HEK293 (cell line): ENCODE measurements at regions not wholly inside any gene's neighbourhood (a gene's known extent, or its start where the extent isn't known, plus 50 kb on each side); places are given as distances from the start of the nearest gene placed in this dataset.

ENCODE experiments used
- CTCF ChIA-PET: fragments of 350-600 bp; formaldehyde crosslinking; extraction: SDS; loops from one replicate; lab custom pipeline; 2021; ENCODE audit warnings: antibody characterized with exemption; lab: Yijun Ruan, JAX
- POLR2A ChIA-PET: fragments of 300-600 bp; formaldehyde crosslinking; extraction: SDS; loops from one replicate; lab custom pipeline; 2020; ENCODE audit warnings: antibody characterized with exemption, inconsistent platforms; lab: Yijun Ruan, JAX
- H3K27ac ChIP-seq: fragments of 200-500 bp; sonication (Bioruptor generic); 2 replicates; pipeline ENCODE4 v1.5.1; 2014; ENCODE audit warnings: low read depth, low read length, control low read depth, inconsistent platforms; ENCODE audit errors: extremely low read depth
- H3K36me3 ChIP-seq, 2 experiments: fragments of 200-500 bp in 1 of 2; sonication (Bioruptor generic) in 1 of 2; 1 replicate in 1 of 2; 2 replicates in 1 of 2; pipeline ENCODE4 v1.5.1; 2014 to 2017; ENCODE audit warnings: inconsistent platforms in 2 of 2, low read length in 2 of 2; ENCODE audit not compliant: control insufficient read depth in 2 of 2, insufficient read depth in 1 of 2
- H3K4me1 ChIP-seq: fragments of 200-500 bp; sonication (Bioruptor generic); 2 replicates; pipeline ENCODE4 v1.5.1; 2014; ENCODE audit warnings: mild to moderate bottlenecking, low read length, inconsistent platforms; ENCODE audit not compliant: control insufficient read depth, insufficient read depth
- H3K4me3 ChIP-seq: 2 replicates; pipeline ENCODE4 v1.5.1; 2011; ENCODE audit warnings: low read depth, mild to moderate bottlenecking, control low read depth, low read length, moderate library complexity
- H3K9me3 ChIP-seq: fragments of 200-500 bp; sonication (Bioruptor generic); 2 replicates; pipeline ENCODE4 v1.5.1; 2014; ENCODE audit warnings: low read depth, low read length, inconsistent platforms; ENCODE audit not compliant: control insufficient read depth, insufficient read depth
- HOXD13 ChIP-seq: sonication (generic); formaldehyde crosslinking; IDR thresholded peaks from 2 replicates; pipeline ENCODE4 v1.8.0; 2022; ENCODE audit warnings: missing genetic modification reagents, borderline replicate concordance
- KLF1 ChIP-seq: fragments of 450-650 bp; formaldehyde crosslinking; IDR thresholded peaks from 2 replicates; pipeline ENCODE4 v1.5.1; 2016; ENCODE audit warnings: missing biosample characterization, missing genetic modification characterization
- MZF1 ChIP-seq: fragments of 450-650 bp; formaldehyde crosslinking; IDR thresholded peaks from 2 replicates; pipeline ENCODE4 v1.5.1; 2017; ENCODE audit warnings: missing biosample characterization, missing genetic modification characterization, borderline replicate concordance
- WT1 ChIP-seq: fragments of 450-650 bp; formaldehyde crosslinking; IDR thresholded peaks from 2 replicates; pipeline ENCODE4 v1.5.1; 2016; ENCODE audit warnings: missing biosample characterization, missing genetic modification characterization
- ZBTB17 ChIP-seq: fragments of 450-650 bp; formaldehyde crosslinking; IDR thresholded peaks from 2 replicates; pipeline ENCODE4 v1.5.1; 2016; ENCODE audit warnings: missing biosample characterization, missing genetic modification characterization
- ZNF146 ChIP-seq: fragments of 450-650 bp; formaldehyde crosslinking; IDR thresholded peaks from 2 replicates; pipeline ENCODE4 v1.5.1; 2016; ENCODE audit warnings: missing biosample characterization, missing genetic modification characterization
- ZNF169 ChIP-seq: fragments of 450-650 bp; formaldehyde crosslinking; IDR thresholded peaks from 2 replicates; pipeline ENCODE4 v1.5.1; 2016; ENCODE audit warnings: missing biosample characterization, missing genetic modification characterization
- ZNF2 ChIP-seq: fragments of 450-650 bp; formaldehyde crosslinking; IDR thresholded peaks from 2 replicates; pipeline ENCODE4 v1.5.1; 2016; ENCODE audit warnings: missing biosample characterization, missing genetic modification characterization
- ZNF311 ChIP-seq: fragments of 450-650 bp; formaldehyde crosslinking; IDR thresholded peaks from 2 replicates; pipeline ENCODE4 v1.5.1; 2017; ENCODE audit warnings: missing biosample characterization, missing genetic modification characterization, borderline replicate concordance
- ZNF544 ChIP-seq: fragments of 450-650 bp; formaldehyde crosslinking; IDR thresholded peaks from 2 replicates; pipeline ENCODE4 v1.5.0; 2017; ENCODE audit warnings: missing biosample characterization, missing genetic modification characterization
- ZNF660 ChIP-seq: fragments of 450-650 bp; IDR thresholded peaks from 2 replicates; pipeline ENCODE4 v1.5.1; 2018; ENCODE audit warnings: missing biosample characterization, mild to moderate bottlenecking, missing genetic modification characterization
- ZNF664 ChIP-seq: fragments of 450-650 bp; formaldehyde crosslinking; IDR thresholded peaks from 2 replicates; pipeline ENCODE4 v1.5.1; 2016; ENCODE audit warnings: missing biosample characterization, missing genetic modification characterization
- TF ChIP-seq, protein P1 (sequence below): fragments of 450-650 bp; formaldehyde crosslinking; IDR thresholded peaks from 2 replicates; pipeline ENCODE4 v1.5.1; 2016; ENCODE audit warnings: missing biosample characterization, missing genetic modification characterization
- TF ChIP-seq, protein P2 (sequence below): fragments of 450-650 bp; formaldehyde crosslinking; IDR thresholded peaks from 2 replicates; pipeline ENCODE4 v1.5.1; 2016; ENCODE audit warnings: missing biosample characterization, missing genetic modification characterization, low read depth
- TF ChIP-seq, protein P3 (sequence below): fragments of 450-650 bp; formaldehyde crosslinking; IDR thresholded peaks from 2 replicates; pipeline ENCODE4 v1.5.1; 2016; ENCODE audit warnings: missing biosample characterization, missing genetic modification characterization
- TF ChIP-seq, protein P4 (sequence below): fragments of 450-650 bp; formaldehyde crosslinking; IDR thresholded peaks from 2 replicates; pipeline ENCODE4 v1.5.1; 2017; ENCODE audit warnings: missing biosample characterization, missing genetic modification characterization
- TF ChIP-seq, protein P5 (sequence below): IDR thresholded peaks from 2 replicates; pipeline ENCODE4 v1.6.1; 2011; ENCODE audit warnings: mild to moderate bottlenecking, low read depth, low read length, borderline replicate concordance
- TF ChIP-seq, protein P6 (sequence below): fragments of 450-650 bp; formaldehyde crosslinking; IDR thresholded peaks from 2 replicates; pipeline ENCODE4 v1.5.1; 2016; ENCODE audit warnings: missing biosample characterization, missing genetic modification characterization

DNA sequence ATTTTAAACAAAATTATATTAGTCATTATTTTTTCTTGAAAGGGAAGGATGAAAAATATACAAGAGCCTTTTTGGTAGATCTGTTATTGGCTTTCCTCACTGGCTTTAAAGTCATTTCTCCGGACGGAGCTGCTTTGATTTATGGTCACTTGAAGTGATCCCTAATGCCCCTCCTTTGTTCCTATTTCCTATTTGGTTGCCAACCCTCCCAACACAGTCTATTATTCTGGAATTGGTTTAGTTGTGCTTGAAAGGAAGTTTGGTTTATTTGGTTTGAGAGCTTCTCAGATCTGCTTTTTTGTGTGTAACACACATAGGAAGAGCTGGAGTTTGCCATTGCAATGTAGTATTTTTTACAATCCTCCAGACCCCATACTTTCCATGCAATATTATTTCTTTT lies 347.9 kb downstream of the RFPL4B start (continued):
- TF ChIP-seq, protein P1, sequence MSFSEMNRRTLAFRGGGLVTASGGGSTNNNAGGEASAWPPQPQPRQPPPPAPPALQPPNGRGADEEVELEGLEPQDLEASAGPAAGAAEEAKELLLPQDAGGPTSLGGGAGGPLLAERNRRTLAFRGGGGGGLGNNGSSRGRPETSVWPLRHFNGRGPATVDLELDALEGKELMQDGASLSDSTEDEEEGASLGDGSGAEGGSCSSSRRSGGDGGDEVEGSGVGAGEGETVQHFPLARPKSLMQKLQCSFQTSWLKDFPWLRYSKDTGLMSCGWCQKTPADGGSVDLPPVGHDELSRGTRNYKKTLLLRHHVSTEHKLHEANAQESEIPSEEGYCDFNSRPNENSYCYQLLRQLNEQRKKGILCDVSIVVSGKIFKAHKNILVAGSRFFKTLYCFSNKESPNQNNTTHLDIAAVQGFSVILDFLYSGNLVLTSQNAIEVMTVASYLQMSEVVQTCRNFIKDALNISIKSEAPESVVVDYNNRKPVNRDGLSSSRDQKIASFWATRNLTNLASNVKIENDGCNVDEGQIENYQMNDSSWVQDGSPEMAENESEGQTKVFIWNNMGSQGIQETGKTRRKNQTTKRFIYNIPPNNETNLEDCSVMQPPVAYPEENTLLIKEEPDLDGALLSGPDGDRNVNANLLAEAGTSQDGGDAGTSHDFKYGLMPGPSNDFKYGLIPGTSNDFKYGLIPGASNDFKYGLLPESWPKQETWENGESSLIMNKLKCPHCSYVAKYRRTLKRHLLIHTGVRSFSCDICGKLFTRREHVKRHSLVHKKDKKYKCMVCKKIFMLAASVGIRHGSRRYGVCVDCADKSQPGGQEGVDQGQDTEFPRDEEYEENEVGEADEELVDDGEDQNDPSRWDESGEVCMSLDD (tag by site-specific recombination): no peak
- TF ChIP-seq ZNF544 (tag by site-specific recombination) (no peak), ZNF146 (no peak), ZNF311 (tag by site-specific recombination) (no peak)

DNA sequence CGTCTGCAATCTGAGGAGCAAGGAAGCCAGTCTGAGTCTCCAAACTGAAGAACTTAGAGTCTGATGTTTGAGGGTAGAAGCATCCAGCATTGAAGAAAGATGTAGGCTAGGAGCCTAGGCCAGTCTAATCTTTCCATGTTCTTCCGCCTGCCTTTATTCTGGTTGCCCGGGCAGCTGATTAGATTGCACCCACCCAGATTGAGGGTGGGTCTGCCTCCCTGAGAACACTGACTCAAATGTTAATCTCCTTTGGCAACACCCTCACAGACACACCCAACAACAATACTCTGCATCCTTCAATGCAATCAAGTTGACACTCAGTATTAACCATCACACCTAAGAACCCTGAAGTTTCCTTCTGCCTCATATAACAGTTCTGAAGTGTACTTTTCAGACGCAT lies 350.1 kb downstream of the RFPL4B start:
- Histone ChIP-seq H3K4me3 (no peak overlapping the region), H3K27ac (no peak overlapping the region), H3K36me3 (no peaks in the 10 kb centered on the region), H3K4me1 (peaks cover 6% of the 10 kb centered on the region), H3K9me3 (no peaks in the 10 kb centered on the region)
- POLR2A ChIA-PET: no interaction called here
- TF ChIP-seq KLF1 (peak; percentile 59), ZNF169 (tag by site-specific recombination) (no peak), ZNF664 (tag by site-specific recombination) (no peak)
- CTCF ChIA-PET: interaction anchor here (0.6 kb wide), 1 partner anchor 491 kb away, joined by 3 read pairs; no protein-coding TSS in a partner anchor

DNA sequence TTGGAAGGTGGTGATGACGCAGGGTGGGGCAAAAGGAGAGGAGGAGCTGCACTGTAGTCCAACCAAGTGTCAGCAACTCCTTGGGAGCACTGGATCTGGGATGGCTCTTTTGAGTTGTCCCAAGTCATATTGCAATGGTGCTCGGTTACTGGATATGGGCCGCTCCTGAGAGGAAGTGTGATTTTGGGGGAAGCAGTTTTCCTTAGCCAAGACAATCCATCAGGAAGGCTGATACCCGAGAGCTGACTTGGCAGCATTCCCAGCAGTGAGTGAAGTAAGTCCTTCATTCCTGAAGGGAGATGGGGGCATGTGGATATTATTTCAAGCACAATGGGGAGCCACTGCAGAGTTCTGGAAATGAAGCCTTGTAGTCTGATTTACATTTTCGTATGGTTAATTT lies 354.1 kb downstream of the RFPL4B start:
- CTCF ChIA-PET: interaction anchor here (0.6 to 1.5 kb wide), 3 partner anchors 10 to 282 kb away, joined by 3 to 4 read pairs (median 4); no protein-coding TSS in a partner anchor
- POLR2A ChIA-PET: interaction anchor here (0.6 kb wide), 1 partner anchor 35 kb away, joined by 3 read pairs; no protein-coding TSS in a partner anchor
- no peak overlapping the region for H3K27ac ChIP-seq
- peaks cover 6% of the 10 kb centered on the region for H3K4me1 ChIP-seq
- no peaks in the 10 kb centered on the region for H3K36me3 ChIP-seq
- H3K4me3 ChIP-seq: no peak overlapping the region
- H3K9me3 ChIP-seq: no peaks in the 10 kb centered on the region
- TF ChIP-seq, protein P2, sequence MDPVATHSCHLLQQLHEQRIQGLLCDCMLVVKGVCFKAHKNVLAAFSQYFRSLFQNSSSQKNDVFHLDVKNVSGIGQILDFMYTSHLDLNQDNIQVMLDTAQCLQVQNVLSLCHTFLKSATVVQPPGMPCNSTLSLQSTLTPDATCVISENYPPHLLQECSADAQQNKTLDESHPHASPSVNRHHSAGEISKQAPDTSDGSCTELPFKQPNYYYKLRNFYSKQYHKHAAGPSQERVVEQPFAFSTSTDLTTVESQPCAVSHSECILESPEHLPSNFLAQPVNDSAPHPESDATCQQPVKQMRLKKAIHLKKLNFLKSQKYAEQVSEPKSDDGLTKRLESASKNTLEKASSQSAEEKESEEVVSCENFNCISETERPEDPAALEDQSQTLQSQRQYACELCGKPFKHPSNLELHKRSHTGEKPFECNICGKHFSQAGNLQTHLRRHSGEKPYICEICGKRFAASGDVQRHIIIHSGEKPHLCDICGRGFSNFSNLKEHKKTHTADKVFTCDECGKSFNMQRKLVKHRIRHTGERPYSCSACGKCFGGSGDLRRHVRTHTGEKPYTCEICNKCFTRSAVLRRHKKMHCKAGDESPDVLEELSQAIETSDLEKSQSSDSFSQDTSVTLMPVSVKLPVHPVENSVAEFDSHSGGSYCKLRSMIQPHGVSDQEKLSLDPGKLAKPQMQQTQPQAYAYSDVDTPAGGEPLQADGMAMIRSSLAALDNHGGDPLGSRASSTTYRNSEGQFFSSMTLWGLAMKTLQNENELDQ (tag by site-specific recombination): no peak
- TF ChIP-seq WT1 (no peak), ZNF2 (tag by site-specific recombination) (0 out of 2 replicates have a peak, but pooled peaks have one; percentile 24), ZBTB17 (tag by site-specific recombination) (peak; percentile 89), HOXD13 (CRISPR knock-in tag) (no peak), ZNF660 (peak; percentile 65; the same call in 1 of the 2 replicates), MZF1 (peak; percentile 89)
- TF ChIP-seq, protein P3, sequence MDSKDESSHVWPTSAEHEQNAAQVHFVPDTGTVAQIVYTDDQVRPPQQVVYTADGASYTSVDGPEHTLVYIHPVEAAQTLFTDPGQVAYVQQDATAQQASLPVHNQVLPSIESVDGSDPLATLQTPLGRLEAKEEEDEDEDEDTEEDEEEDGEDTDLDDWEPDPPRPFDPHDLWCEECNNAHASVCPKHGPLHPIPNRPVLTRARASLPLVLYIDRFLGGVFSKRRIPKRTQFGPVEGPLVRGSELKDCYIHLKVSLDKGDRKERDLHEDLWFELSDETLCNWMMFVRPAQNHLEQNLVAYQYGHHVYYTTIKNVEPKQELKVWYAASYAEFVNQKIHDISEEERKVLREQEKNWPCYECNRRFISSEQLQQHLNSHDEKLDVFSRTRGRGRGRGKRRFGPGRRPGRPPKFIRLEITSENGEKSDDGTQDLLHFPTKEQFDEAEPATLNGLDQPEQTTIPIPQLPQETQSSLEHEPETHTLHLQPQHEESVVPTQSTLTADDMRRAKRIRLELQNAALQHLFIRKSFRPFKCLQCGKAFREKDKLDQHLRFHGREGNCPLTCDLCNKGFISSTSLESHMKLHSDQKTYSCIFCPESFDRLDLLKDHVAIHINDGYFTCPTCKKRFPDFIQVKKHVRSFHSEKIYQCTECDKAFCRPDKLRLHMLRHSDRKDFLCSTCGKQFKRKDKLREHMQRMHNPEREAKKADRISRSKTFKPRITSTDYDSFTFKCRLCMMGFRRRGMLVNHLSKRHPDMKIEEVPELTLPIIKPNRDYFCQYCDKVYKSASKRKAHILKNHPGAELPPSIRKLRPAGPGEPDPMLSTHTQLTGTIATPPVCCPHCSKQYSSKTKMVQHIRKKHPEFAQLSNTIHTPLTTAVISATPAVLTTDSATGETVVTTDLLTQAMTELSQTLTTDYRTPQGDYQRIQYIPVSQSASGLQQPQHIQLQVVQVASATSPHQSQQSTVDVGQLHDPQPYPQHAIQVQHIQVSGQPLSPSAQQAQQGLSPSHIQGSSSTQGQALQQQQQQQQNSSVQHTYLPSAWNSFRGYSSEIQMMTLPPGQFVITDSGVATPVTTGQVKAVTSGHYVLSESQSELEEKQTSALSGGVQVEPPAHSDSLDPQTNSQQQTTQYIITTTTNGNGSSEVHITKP (tag by site-specific recombination): peak; percentile 63
- TF ChIP-seq, protein P4, sequence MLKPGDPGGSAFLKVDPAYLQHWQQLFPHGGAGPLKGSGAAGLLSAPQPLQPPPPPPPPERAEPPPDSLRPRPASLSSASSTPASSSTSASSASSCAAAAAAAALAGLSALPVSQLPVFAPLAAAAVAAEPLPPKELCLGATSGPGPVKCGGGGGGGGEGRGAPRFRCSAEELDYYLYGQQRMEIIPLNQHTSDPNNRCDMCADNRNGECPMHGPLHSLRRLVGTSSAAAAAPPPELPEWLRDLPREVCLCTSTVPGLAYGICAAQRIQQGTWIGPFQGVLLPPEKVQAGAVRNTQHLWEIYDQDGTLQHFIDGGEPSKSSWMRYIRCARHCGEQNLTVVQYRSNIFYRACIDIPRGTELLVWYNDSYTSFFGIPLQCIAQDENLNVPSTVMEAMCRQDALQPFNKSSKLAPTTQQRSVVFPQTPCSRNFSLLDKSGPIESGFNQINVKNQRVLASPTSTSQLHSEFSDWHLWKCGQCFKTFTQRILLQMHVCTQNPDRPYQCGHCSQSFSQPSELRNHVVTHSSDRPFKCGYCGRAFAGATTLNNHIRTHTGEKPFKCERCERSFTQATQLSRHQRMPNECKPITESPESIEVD (tag by site-specific recombination): peak; percentile 38; the same call in 1 of the 2 replicates
- TF ChIP-seq, protein P5, sequence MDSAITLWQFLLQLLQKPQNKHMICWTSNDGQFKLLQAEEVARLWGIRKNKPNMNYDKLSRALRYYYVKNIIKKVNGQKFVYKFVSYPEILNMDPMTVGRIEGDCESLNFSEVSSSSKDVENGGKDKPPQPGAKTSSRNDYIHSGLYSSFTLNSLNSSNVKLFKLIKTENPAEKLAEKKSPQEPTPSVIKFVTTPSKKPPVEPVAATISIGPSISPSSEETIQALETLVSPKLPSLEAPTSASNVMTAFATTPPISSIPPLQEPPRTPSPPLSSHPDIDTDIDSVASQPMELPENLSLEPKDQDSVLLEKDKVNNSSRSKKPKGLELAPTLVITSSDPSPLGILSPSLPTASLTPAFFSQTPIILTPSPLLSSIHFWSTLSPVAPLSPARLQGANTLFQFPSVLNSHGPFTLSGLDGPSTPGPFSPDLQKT: no peak
- TF ChIP-seq, protein P6, sequence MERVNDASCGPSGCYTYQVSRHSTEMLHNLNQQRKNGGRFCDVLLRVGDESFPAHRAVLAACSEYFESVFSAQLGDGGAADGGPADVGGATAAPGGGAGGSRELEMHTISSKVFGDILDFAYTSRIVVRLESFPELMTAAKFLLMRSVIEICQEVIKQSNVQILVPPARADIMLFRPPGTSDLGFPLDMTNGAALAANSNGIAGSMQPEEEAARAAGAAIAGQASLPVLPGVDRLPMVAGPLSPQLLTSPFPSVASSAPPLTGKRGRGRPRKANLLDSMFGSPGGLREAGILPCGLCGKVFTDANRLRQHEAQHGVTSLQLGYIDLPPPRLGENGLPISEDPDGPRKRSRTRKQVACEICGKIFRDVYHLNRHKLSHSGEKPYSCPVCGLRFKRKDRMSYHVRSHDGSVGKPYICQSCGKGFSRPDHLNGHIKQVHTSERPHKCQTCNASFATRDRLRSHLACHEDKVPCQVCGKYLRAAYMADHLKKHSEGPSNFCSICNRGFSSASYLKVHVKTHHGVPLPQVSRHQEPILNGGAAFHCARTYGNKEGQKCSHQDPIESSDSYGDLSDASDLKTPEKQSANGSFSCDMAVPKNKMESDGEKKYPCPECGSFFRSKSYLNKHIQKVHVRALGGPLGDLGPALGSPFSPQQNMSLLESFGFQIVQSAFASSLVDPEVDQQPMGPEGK (tag by site-specific recombination): peak; percentile 62
